HepG2 (cell line): ENCODE measurements at regions not wholly inside any gene's neighbourhood (a gene's known extent, or its start where the extent isn't known, plus 50 kb on each side); places are given as distances from the start of the nearest gene placed in this dataset.

Source experiments
- ATAC-seq: fragments of 200-7000 bp; cut with Tn5 transposase; 3 replicates; pipeline ENCODE4 v1.9.1; 2020; ENCODE audit warnings: mild to moderate bottlenecking, moderate library complexity
- BruUV-seq: library from RNA; stranded (reverse); fragments of 400-500 nt; replicated peaks from 2 replicates; lab custom pipeline; 2021; lab: Mats Ljungman, UMichigan
- CTCF ChIA-PET: fragments of 300-600 bp; formaldehyde crosslinking; extraction: SDS; loops from one replicate; lab custom pipeline; 2021; ENCODE audit warnings: low total read pairs, inconsistent platforms, low intra/inter-chr PET ratio; lab: Yijun Ruan, JAX
- POLR2A ChIA-PET: fragments of 350-600 bp; sonication (Branson Sonifier 250); formaldehyde crosslinking; loops from one replicate; lab custom pipeline; 2020; ENCODE audit warnings: antibody characterized with exemption, inconsistent platforms; lab: Yijun Ruan, JAX
- DNase-seq: peaks from one replicate; pipeline ENCODE4 v3.0.0-alpha.2; 2015; ENCODE audit warnings: low spot score
- FAIRE-seq: peaks from 3 replicates; lab custom pipeline; 2011; peaks lifted over from hg19 to GRCh38; lab: Jason Lieb, UNC
- H2AFZ ChIP-seq: one replicate; pipeline ENCODE4 v1.6.1; 2011; ENCODE audit warnings: low read length, inconsistent platforms
- H3K27ac ChIP-seq: fragments of 300-600 bp; 3 replicates; pipeline ENCODE4 v1.8.0; 2011; ENCODE audit warnings: mixed run types, mild to moderate bottlenecking, mixed read lengths, low read length, inconsistent platforms; ENCODE audit not compliant: insufficient read depth; ENCODE audit errors: extremely low read length
- H3K27me3 ChIP-seq, 2 experiments: fragments of 200-600 bp in 1 of 2; 2 replicates in 1 of 2; 3 replicates in 1 of 2; pipeline versions ENCODE4 v1.6.0 to v1.8.0; 2011; ENCODE audit warnings: low read length in 2 of 2, mild to moderate bottlenecking in 2 of 2, moderate library complexity in 2 of 2, inconsistent platforms in 1 of 2; ENCODE audit not compliant: insufficient read depth in 2 of 2, control insufficient read depth in 1 of 2
- H3K36me3 ChIP-seq, 2 experiments: fragments of 200-600 bp in 1 of 2; replicated peaks in 1 of 2; 2 replicates in 1 of 2; 3 replicates in 1 of 2; pipeline versions ENCODE4 v1.5.1 to v1.8.0; 2011; ENCODE audit warnings: low read length in 2 of 2, inconsistent platforms in 1 of 2; ENCODE audit not compliant: insufficient read depth in 2 of 2, control insufficient read depth in 1 of 2
- H3K4me1 ChIP-seq: 2 replicates; pipeline ENCODE4 v1.5.1; 2012; ENCODE audit warnings: low read length, inconsistent platforms; ENCODE audit not compliant: insufficient read depth
- H3K4me2 ChIP-seq: 2 replicates; pipeline ENCODE4 v1.6.0; 2011; ENCODE audit warnings: low read depth, low read length, inconsistent platforms
- H3K4me3 ChIP-seq, 3 experiments: fragments of 200-600 bp in 1 of 3; sonication (generic), shearing (Covaris generic) in 1 of 3; replicated peaks in 1 of 3; 2 replicates each; pipeline ENCODE4 v1.5.1; 2011 to 2016; ENCODE audit warnings: low read length in 3 of 3, inconsistent platforms in 2 of 3, low read depth in 2 of 3, mild to moderate bottlenecking in 2 of 3, control low read depth in 1 of 3, mixed read lengths in 1 of 3; ENCODE audit not compliant: insufficient read depth in 1 of 3
- H3K79me2 ChIP-seq: one replicate; pipeline ENCODE4 v1.6.1; 2011; ENCODE audit warnings: low read length, inconsistent platforms; ENCODE audit not compliant: insufficient read depth
- H3K9ac ChIP-seq: 2 replicates; pipeline ENCODE4 v1.6.0; 2011; ENCODE audit warnings: mild to moderate bottlenecking, low read depth, low read length, inconsistent platforms; ENCODE audit not compliant: insufficient read depth
- H3K9me3 ChIP-seq: 2 replicates; pipeline ENCODE4 v1.5.1; 2012; ENCODE audit warnings: mild to moderate bottlenecking, low read length
- H4K20me1 ChIP-seq: 2 replicates; pipeline ENCODE4 v1.6.0; 2011; ENCODE audit warnings: inconsistent platforms, mild to moderate bottlenecking, low read length, moderate library complexity; ENCODE audit not compliant: insufficient read depth
- GTF3A ChIP-seq: sonication (generic); formaldehyde crosslinking; conservative IDR thresholded peaks from 2 replicates; pipeline ENCODE4 v1.4.0; 2020; ENCODE audit warnings: mild to moderate bottlenecking, missing genetic modification reagents
- HHEX ChIP-seq: IDR thresholded peaks from 2 replicates; pipeline ENCODE4 v1.6.1; 2016; ENCODE audit warnings: control low read depth
- HOXA7 ChIP-seq: sonication (generic); formaldehyde crosslinking; IDR thresholded peaks from 2 replicates; pipeline ENCODE4 v1.8.1; 2022; ENCODE audit warnings: mild to moderate bottlenecking, missing genetic modification reagents, moderate library complexity
- KDM5B ChIP-seq: sonication (generic); formaldehyde crosslinking; IDR thresholded peaks from 2 replicates; pipeline ENCODE4 v1.4.0; 2020; ENCODE audit warnings: missing genetic modification reagents, mild to moderate bottlenecking, borderline replicate concordance
- MLXIP ChIP-seq: sonication (generic); formaldehyde crosslinking; IDR thresholded peaks from 2 replicates; pipeline ENCODE4 v1.9.0; 2021; ENCODE audit warnings: missing genetic modification reagents, borderline replicate concordance
- TAF1 ChIP-seq: sonication (generic); formaldehyde crosslinking; IDR thresholded peaks from 2 replicates; pipeline ENCODE4 v1.4.0; 2020; ENCODE audit warnings: missing genetic modification reagents
- ZNF224 ChIP-seq: sonication (generic); formaldehyde crosslinking; IDR thresholded peaks from 2 replicates; pipeline ENCODE4 v1.5.0; 2020; ENCODE audit warnings: mild to moderate bottlenecking, missing genetic modification reagents
- ZNF296 ChIP-seq: sonication (generic); formaldehyde crosslinking; conservative IDR thresholded peaks from 2 replicates; pipeline ENCODE4 v1.5.0; 2020; ENCODE audit warnings: mild to moderate bottlenecking, missing genetic modification reagents
- ZNF709 ChIP-seq: sonication (generic); formaldehyde crosslinking; IDR thresholded peaks from 2 replicates; pipeline ENCODE4 v1.5.0; 2020; ENCODE audit warnings: mild to moderate bottlenecking, missing genetic modification reagents
- ZNF841 ChIP-seq: sonication (generic); formaldehyde crosslinking; IDR thresholded peaks from 2 replicates; pipeline ENCODE4 v1.8.1; 2023; ENCODE audit warnings: missing genetic modification reagents, borderline replicate concordance
- ZSCAN9 ChIP-seq: IDR thresholded peaks from 2 replicates; pipeline ENCODE4 v1.6.1; 2016; ENCODE audit warnings: borderline replicate concordance
- WGBS: methylation state at CpG from one replicate; pipeline ENCODE4 v1.1.6; 2017; ENCODE audit warnings: low lambda C conversion rate; 5-methylcytosine and 5-hydroxymethylcytosine counted together
- in situ Hi-C: cut with HindIII; loops from 2 replicates; pipeline ENCODE4 v1.10.0; 2017; ENCODE audit warnings: low pct_unique_long_range_greater_than_20kb; ENCODE audit not compliant: extremely low pct_ligation_motif_present
- intact Hi-C: fragments of 100-400 bp; cut with micrococcal nuclease; formaldehyde crosslinking; loops from one replicate; pipeline ENCODE4 v1.10.0; 2022; ENCODE audit not compliant: unreplicated experiment
- TF ChIP-seq, protein P1 (sequence below): sonication (generic); formaldehyde crosslinking; IDR thresholded peaks from 2 replicates; pipeline ENCODE4 v1.4.0; 2020; ENCODE audit warnings: missing genetic modification reagents

GRCh38 chr13:34107806-34108205 is 289.9 kb downstream of the RFC3 start:
- Histone ChIP-seq H3K9ac (no peak overlapping the region), H3K4me1 (peaks cover 33% of the 10 kb centered on the region), H3K36me3 (no peaks in the 10 kb centered on the region), H3K9me3 (no peaks in the 10 kb centered on the region), H3K4me3 (no peak overlapping the region), H2AFZ (no peak overlapping the region), H3K27ac (no peak overlapping the region), H4K20me1 (no peaks in the 10 kb centered on the region), H3K79me2 (no peaks in the 10 kb centered on the region), H3K4me2 (no peak overlapping the region), H3K27me3 (no peaks in the 10 kb centered on the region)
- ATAC-seq (no peak), DNase-seq (no peak), FAIRE-seq (no peak)
- CTCF ChIA-PET, result no interaction called here
- no peak for TF ChIP-seq ZNF296 (CRISPR knock-in tag)
- POLR2A ChIA-PET, result no interaction called here
- no TSS peak for BruUV-seq
- 73% methylated on average over 1 of the region's 1 CpG for WGBS
- intact Hi-C loops (no loop called here), in situ Hi-C loops (no loop called here)

- intact Hi-C loops, result no loop called here
- ATAC-seq (no peak), FAIRE-seq (no peak), DNase-seq (no peak)
- no peaks in the 10 kb centered on the region for H4K20me1 ChIP-seq
- H2AFZ ChIP-seq, result no peak overlapping the region
- in situ Hi-C loops, result no loop called here
- H3K27ac ChIP-seq, result no peak overlapping the region
- no TSS peak for BruUV-seq
- WGBS, result 69% methylated on average over 2 of the region's 2 CpGs
- no peaks in the 10 kb centered on the region for H3K36me3 ChIP-seq
- H3K4me3 ChIP-seq, result no peak overlapping the region
- ChIA-PET POLR2A (no interaction called here), CTCF (no interaction called here)
- no peak overlapping the region for H3K9ac ChIP-seq
- H3K4me2 ChIP-seq, result no peak overlapping the region
- no peaks in the 10 kb centered on the region for H3K27me3 ChIP-seq
- H3K9me3 ChIP-seq, result no peaks in the 10 kb centered on the region
- H3K79me2 ChIP-seq, result no peaks in the 10 kb centered on the region
- peaks cover 30% of the 10 kb centered on the region for H3K4me1 ChIP-seq
- TF ChIP-seq KDM5B, result no peak
- TF ChIP-seq ZNF709 (CRISPR knock-in tag), result no peak
- no peak for TF ChIP-seq HHEX (CRISPR knock-in tag)
- TF ChIP-seq ZSCAN9 (CRISPR knock-in tag), result no peak
- TF ChIP-seq GTF3A, result no peak
- no peak for TF ChIP-seq ZNF841
- TF ChIP-seq HOXA7, result no peak
- TF ChIP-seq ZNF224, result no peak
- TF ChIP-seq, protein P1, sequence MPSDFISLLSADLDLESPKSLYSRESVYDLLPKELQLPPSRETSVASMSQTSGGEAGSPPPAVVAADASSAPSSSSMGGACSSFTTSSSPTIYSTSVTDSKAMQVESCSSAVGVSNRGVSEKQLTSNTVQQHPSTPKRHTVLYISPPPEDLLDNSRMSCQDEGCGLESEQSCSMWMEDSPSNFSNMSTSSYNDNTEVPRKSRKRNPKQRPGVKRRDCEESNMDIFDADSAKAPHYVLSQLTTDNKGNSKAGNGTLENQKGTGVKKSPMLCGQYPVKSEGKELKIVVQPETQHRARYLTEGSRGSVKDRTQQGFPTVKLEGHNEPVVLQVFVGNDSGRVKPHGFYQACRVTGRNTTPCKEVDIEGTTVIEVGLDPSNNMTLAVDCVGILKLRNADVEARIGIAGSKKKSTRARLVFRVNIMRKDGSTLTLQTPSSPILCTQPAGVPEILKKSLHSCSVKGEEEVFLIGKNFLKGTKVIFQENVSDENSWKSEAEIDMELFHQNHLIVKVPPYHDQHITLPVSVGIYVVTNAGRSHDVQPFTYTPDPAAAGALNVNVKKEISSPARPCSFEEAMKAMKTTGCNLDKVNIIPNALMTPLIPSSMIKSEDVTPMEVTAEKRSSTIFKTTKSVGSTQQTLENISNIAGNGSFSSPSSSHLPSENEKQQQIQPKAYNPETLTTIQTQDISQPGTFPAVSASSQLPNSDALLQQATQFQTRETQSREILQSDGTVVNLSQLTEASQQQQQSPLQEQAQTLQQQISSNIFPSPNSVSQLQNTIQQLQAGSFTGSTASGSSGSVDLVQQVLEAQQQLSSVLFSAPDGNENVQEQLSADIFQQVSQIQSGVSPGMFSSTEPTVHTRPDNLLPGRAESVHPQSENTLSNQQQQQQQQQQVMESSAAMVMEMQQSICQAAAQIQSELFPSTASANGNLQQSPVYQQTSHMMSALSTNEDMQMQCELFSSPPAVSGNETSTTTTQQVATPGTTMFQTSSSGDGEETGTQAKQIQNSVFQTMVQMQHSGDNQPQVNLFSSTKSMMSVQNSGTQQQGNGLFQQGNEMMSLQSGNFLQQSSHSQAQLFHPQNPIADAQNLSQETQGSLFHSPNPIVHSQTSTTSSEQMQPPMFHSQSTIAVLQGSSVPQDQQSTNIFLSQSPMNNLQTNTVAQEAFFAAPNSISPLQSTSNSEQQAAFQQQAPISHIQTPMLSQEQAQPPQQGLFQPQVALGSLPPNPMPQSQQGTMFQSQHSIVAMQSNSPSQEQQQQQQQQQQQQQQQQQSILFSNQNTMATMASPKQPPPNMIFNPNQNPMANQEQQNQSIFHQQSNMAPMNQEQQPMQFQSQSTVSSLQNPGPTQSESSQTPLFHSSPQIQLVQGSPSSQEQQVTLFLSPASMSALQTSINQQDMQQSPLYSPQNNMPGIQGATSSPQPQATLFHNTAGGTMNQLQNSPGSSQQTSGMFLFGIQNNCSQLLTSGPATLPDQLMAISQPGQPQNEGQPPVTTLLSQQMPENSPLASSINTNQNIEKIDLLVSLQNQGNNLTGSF (CRISPR knock-in tag), result no peak
- TF ChIP-seq MLXIP (CRISPR knock-in tag), result no peak
- no peak for TF ChIP-seq TAF1
Observed at GRCh38 chr13:34108410-34108809, 290.5 kb downstream of the RFC3 start.
